GM12878 (cell line): ENCODE measurements at regions not wholly inside any gene's neighbourhood (a gene's known extent, or its start where the extent isn't known, plus 50 kb on each side); places are given as distances from the start of the nearest gene placed in this dataset.

Experiments used
- ATAC-seq: fragments of 200-7000 bp; cut with Tn5 transposase; 3 replicates; pipeline ENCODE4 v1.9.1; 2020; ENCODE audit warnings: mild to moderate bottlenecking, moderate library complexity
- BruUV-seq: library from RNA; stranded (reverse); fragments of 400-500 nt; replicated peaks from 2 replicates; lab custom pipeline; 2021; lab: Mats Ljungman, UMichigan
- CTCF ChIA-PET: fragments of 300-600 bp; sonication (Branson Sonifier 250); formaldehyde crosslinking; extraction: SDS; loops from one replicate; lab custom pipeline; 2021; ENCODE audit warnings: inconsistent platforms; lab: Yijun Ruan, JAX
- POLR2A ChIA-PET: fragments of 350-600 bp; formaldehyde crosslinking; extraction: SDS; loops from one replicate; lab custom pipeline; 2021; ENCODE audit warnings: inconsistent platforms; lab: Charles Lee
- RAD21 ChIA-PET: fragments of 300-600 bp; sonication (Branson Sonifier 250); formaldehyde crosslinking; loops from one replicate; lab custom pipeline; 2023; ENCODE audit warnings: antibody characterized with exemption; ENCODE audit not compliant: unreplicated experiment; lab: Charles Lee
- SMC1A ChIA-PET: fragments of 300-600 bp; sonication (Branson Sonifier 250); formaldehyde crosslinking; loops from one replicate; lab custom pipeline; 2023; ENCODE audit not compliant: unreplicated experiment, uncharacterized antibody; lab: Charles Lee
- DNase-seq: peaks from one replicate; pipeline ENCODE4 v3.0.0-alpha.2; 2011; ENCODE audit warnings: low read depth, low spot score
- FAIRE-seq: peaks from 3 replicates; lab custom pipeline; 2011; peaks lifted over from hg19 to GRCh38; lab: Jason Lieb, UNC
- H2AFZ ChIP-seq: 2 replicates; pipeline ENCODE4 v1.6.0; 2011; ENCODE audit warnings: low read depth, low read length, control low read depth; ENCODE audit not compliant: control insufficient read depth
- H3K27ac ChIP-seq: 2 replicates; pipeline ENCODE4 v1.5.1; 2011; ENCODE audit warnings: control low read depth; ENCODE audit not compliant: control insufficient read depth, insufficient read depth
- H3K27me3 ChIP-seq, 2 experiments: replicated peaks in 1 of 2; 2 replicates each; pipeline versions ENCODE4 v1.6.0 to v1.6.1; 2011; ENCODE audit warnings: low read length in 1 of 2; ENCODE audit not compliant: control insufficient read depth in 2 of 2, insufficient read depth in 2 of 2
- H3K36me3 ChIP-seq, 2 experiments: 2 replicates each; pipeline ENCODE4 v1.5.1; 2011; ENCODE audit warnings: low read length in 1 of 2; ENCODE audit not compliant: control insufficient read depth in 2 of 2, insufficient read depth in 2 of 2
- H3K4me1 ChIP-seq: 2 replicates; pipeline ENCODE4 v1.6.1; 2011; ENCODE audit warnings: mild to moderate bottlenecking, low read length, moderate library complexity, mixed read lengths; ENCODE audit not compliant: control insufficient read depth, insufficient read depth
- H3K4me2 ChIP-seq: 2 replicates; pipeline ENCODE4 v1.6.0; 2011; ENCODE audit warnings: control low read depth; ENCODE audit not compliant: control insufficient read depth, insufficient read depth
- H3K4me3 ChIP-seq: fragments of 200-600 bp; sonication (generic); 2 replicates; pipeline ENCODE4 v1.5.1; 2016
- H3K79me2 ChIP-seq: 2 replicates; pipeline ENCODE4 v1.6.0; 2011; ENCODE audit warnings: low read length; ENCODE audit not compliant: control insufficient read depth, insufficient read depth
- H3K9ac ChIP-seq: 2 replicates; pipeline ENCODE4 v1.8.0; 2011; ENCODE audit warnings: low read length, control low read depth, mixed read lengths; ENCODE audit not compliant: control insufficient read depth, insufficient read depth
- H3K9me3 ChIP-seq: replicated peaks from 3 replicates; pipeline ENCODE4 v1.5.1; 2011; ENCODE audit warnings: mild to moderate bottlenecking, low read length; ENCODE audit not compliant: control insufficient read depth, insufficient read depth
- H4K20me1 ChIP-seq: 2 replicates; pipeline ENCODE4 v1.6.0; 2011; ENCODE audit not compliant: control insufficient read depth, insufficient read depth
- ATF7 ChIP-seq: fragments of 450-650 bp; IDR thresholded peaks from 2 replicates; pipeline ENCODE4 v1.6.1; 2016; ENCODE audit warnings: low read depth, mild to moderate bottlenecking
- BCL11A ChIP-seq: IDR thresholded peaks from 2 replicates; pipeline ENCODE4 v1.6.1; 2011; ENCODE audit warnings: low read depth, low read length
- CBFB ChIP-seq: IDR thresholded peaks from 2 replicates; pipeline ENCODE4 v1.6.1; 2016; ENCODE audit warnings: antibody characterized with exemption, low read depth
- CHD2 ChIP-seq: IDR thresholded peaks from 2 replicates; pipeline ENCODE4 v1.6.1; 2011; ENCODE audit warnings: low read depth, low read length, improper control_type of control experiment, borderline replicate concordance
- CHD4 ChIP-seq: fragments of 200-600 bp; sonication (generic); IDR thresholded peaks from 2 replicates; pipeline ENCODE4 v1.6.1; 2016; ENCODE audit warnings: mild to moderate bottlenecking
- CREB1 ChIP-seq: IDR thresholded peaks from 2 replicates; pipeline ENCODE4 v1.6.1; 2012; ENCODE audit warnings: low read depth, mild to moderate bottlenecking, inconsistent platforms
- EED ChIP-seq: sonication (generic); IDR thresholded peaks from 2 replicates; pipeline ENCODE4 v1.6.1; 2016; ENCODE audit warnings: antibody characterized with exemption, low read depth
- EGR1 ChIP-seq, 2 experiments: IDR thresholded peaks; 1 replicate in 1 of 2; 2 replicates in 1 of 2; pipeline ENCODE4 v1.6.1; 2011 to 2012; ENCODE audit warnings: low read depth in 2 of 2, low read length in 2 of 2, borderline replicate concordance in 1 of 2, mild to moderate bottlenecking in 1 of 2, moderate library complexity in 1 of 2
- EP300 ChIP-seq, 2 experiments: fragments of 150-350 bp in 1 of 2; IDR thresholded peaks; 2 replicates each; pipeline ENCODE4 v1.6.1; 2011 to 2012; ENCODE audit warnings: low read depth in 2 of 2, low read length in 2 of 2, borderline replicate concordance in 1 of 2, improper control_type of control experiment in 1 of 2, inconsistent platforms in 1 of 2; ENCODE audit not compliant: control insufficient read depth in 1 of 2
- MTA3 ChIP-seq: IDR thresholded peaks from 2 replicates; pipeline ENCODE4 v1.6.1; 2012; ENCODE audit warnings: low read length, inconsistent platforms, borderline replicate concordance
- NFIC ChIP-seq: IDR thresholded peaks from 2 replicates; pipeline ENCODE4 v1.6.1; 2012; ENCODE audit warnings: low read depth, mild to moderate bottlenecking, inconsistent platforms, low read length, moderate library complexity
- NR2C2 ChIP-seq: IDR thresholded peaks from 2 replicates; pipeline ENCODE4 v1.6.1; 2011; ENCODE audit warnings: borderline replicate concordance, low read depth; ENCODE audit not compliant: control insufficient read depth, insufficient read length
- RB1 ChIP-seq: fragments of 450-650 bp; formaldehyde crosslinking; IDR thresholded peaks from 2 replicates; pipeline ENCODE4 v1.6.1; 2017; ENCODE audit warnings: mild to moderate bottlenecking, borderline replicate concordance
- RUNX3 ChIP-seq: IDR thresholded peaks from 2 replicates; pipeline ENCODE4 v1.6.1; 2012; ENCODE audit warnings: low read length, inconsistent platforms
- WGBS: methylation state at CpG from one replicate; pipeline ENCODE4 v1.1.6; 2016; ENCODE audit warnings: low lambda C conversion rate; ENCODE audit not compliant: insufficient replicate concordance, insufficient coverage; ENCODE audit errors: missing lambda C conversion rate; 5-methylcytosine and 5-hydroxymethylcytosine counted together
- in situ Hi-C: fragments of 300-500 bp; cut with MboI; formaldehyde crosslinking; loops from 9 replicates; pipeline ENCODE4 v1.14.3; 2018; ENCODE audit warnings: mixed read lengths
- intact Hi-C: fragments of 100-400 bp; cut with micrococcal nuclease; formaldehyde crosslinking; loops from one replicate; pipeline ENCODE4 v1.14.2; 2022; ENCODE audit not compliant: unreplicated experiment
- TF ChIP-seq, protein P1 (sequence below): IDR thresholded peaks from 2 replicates; pipeline ENCODE4 v1.6.1; 2011; ENCODE audit warnings: low read depth, mild to moderate bottlenecking, low read length, moderate library complexity, borderline replicate concordance; ENCODE audit errors: extremely low read depth
- TF ChIP-seq, protein P2 (sequence below): fragments of 450-650 bp; formaldehyde crosslinking; IDR thresholded peaks from 2 replicates; pipeline ENCODE4 v1.4.0; 2022; ENCODE audit warnings: mild to moderate bottlenecking, moderate library complexity

- TF ChIP-seq CHD4 (no peak), EP300 (IDR thresholded peaks at IDR 0.05; ENCODE audit: borderline replicate concordance in 1 of 2, control insufficient read depth in 1 of 2, low read depth in 2 of 2, low read length in 2 of 2) (no peak), BCL11A (no peak), ATF7 (no peak), RUNX3 (no peak), CHD2 (no peak), RB1 (no peak)
- TF ChIP-seq, protein P1, sequence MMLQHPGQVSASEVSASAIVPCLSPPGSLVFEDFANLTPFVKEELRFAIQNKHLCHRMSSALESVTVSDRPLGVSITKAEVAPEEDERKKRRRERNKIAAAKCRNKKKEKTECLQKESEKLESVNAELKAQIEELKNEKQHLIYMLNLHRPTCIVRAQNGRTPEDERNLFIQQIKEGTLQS, result no peak
Observed at GRCh38 chr4:36492590-36492989, 211.2 kb downstream of the DTHD1 start (continued).

- intact Hi-C loops, result no loop called here
- H3K9me3 ChIP-seq, result no peaks in the 10 kb centered on the region
- 33% methylated on average over 1 of the region's 1 CpG for WGBS
Observed at GRCh38 chr4:36493251-36493650, 211.8 kb downstream of the DTHD1 start.

More at GRCh38 chr4:36493251-36493650, 211.8 kb downstream of the DTHD1 start:
- Histone ChIP-seq H3K27me3 (no peaks in the 10 kb centered on the region), H4K20me1 (no peaks in the 10 kb centered on the region), H3K79me2 (no peaks in the 10 kb centered on the region), H3K4me1 (no peaks in the 10 kb centered on the region), H3K27ac (no peak overlapping the region), H3K36me3 (no peaks in the 10 kb centered on the region), H3K9ac (no peak overlapping the region), H3K4me2 (no peak overlapping the region), H2AFZ (no peak overlapping the region)
- in situ Hi-C loops, result no loop called here
- ATAC-seq, result peak; percentile 45
- RAD21 ChIA-PET, result no interaction called here
- no peak for DNase-seq
- CTCF ChIA-PET, result no interaction called here
- no TSS peak for BruUV-seq
- POLR2A ChIA-PET, result no interaction called here
- no peak for FAIRE-seq
- SMC1A ChIA-PET, result interaction anchor here (0.7 to 1.6 kb wide), 2 partner anchors 8 to 1138 kb away, joined by 3 to 4 read pairs; no protein-coding TSS in a partner anchor
- TF ChIP-seq RUNX3 (peak; percentile 42; the same call in 1 of the 2 replicates), EGR1 (IDR thresholded peaks at IDR 0.05; ENCODE audit: borderline replicate concordance in 1 of 2, low read depth in 2 of 2, low read length in 2 of 2) (no peak), EED (peak; percentile 44; the same call in 1 of the 2 replicates), NFIC (peak; percentile 42; the same call in 1 of the 2 replicates), NR2C2 (no peak), CBFB (no peak), CREB1 (peak; percentile 28; the same call in 1 of the 2 replicates), MTA3 (no peak)
- TF ChIP-seq, protein P2, sequence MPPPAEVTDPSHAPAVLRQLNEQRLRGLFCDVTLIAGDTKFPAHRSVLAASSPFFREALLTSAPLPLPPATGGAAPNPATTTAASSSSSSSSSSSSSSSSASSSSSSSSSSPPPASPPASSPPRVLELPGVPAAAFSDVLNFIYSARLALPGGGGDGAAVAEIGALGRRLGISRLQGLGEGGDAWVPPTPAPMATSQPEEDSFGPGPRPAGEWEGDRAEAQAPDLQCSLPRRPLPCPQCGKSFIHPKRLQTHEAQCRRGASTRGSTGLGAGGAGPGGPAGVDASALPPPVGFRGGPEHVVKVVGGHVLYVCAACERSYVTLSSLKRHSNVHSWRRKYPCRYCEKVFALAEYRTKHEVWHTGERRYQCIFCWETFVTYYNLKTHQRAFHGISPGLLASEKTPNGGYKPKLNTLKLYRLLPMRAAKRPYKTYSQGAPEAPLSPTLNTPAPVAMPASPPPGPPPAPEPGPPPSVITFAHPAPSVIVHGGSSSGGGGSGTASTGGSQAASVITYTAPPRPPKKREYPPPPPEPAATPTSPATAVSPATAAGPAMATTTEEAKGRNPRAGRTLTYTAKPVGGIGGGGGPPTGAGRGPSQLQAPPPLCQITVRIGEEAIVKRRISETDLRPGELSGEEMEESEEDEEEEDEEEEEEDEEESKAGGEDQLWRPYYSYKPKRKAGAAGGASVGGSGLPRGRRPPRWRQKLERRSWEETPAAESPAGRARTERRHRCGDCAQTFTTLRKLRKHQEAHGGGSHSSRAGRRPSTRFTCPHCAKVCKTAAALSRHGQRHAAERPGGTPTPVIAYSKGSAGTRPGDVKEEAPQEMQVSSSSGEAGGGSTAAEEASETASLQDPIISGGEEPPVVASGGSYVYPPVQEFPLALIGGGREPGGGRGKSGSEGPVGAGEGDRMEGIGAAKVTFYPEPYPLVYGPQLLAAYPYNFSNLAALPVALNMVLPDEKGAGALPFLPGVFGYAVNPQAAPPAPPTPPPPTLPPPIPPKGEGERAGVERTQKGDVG, result no peak
- TF ChIP-seq, all 136 proteins: peak for 4
- no peak overlapping the region for H3K4me3 ChIP-seq
